ENCODE measurements at regions not wholly inside any gene's neighbourhood (a gene's known extent, or its start where the extent isn't known, plus 50 kb on each side); places are given as distances from the start of the nearest gene placed in this dataset.

- intact Hi-C loops (cut with DNase I; ENCODE audit: low total_unique reads): no loop called here
- TF ChIP-seq CTCF (IDR thresholded peaks at IDR 0.05) (no peak), POLR2A (IDR thresholded peaks at IDR 0.05) (no peak)
- DNase-seq: no peak
Observed at GRCh38 chr2:237192881-237193280, 107.2 kb downstream of the COPS8 start.

GRCh38 chr2:237193436-237193835 lies 107.7 kb downstream of the COPS8 start:
- H3K9me3 ChIP-seq: no peaks in the 10 kb centered on the region
- no peak for TF ChIP-seq CTCF (IDR thresholded peaks at IDR 0.05)
- TF ChIP-seq POLR2A (IDR thresholded peaks at IDR 0.05): no peak
- intact Hi-C loops (cut with DNase I; ENCODE audit: low total_unique reads): no loop called here
- no peak overlapping the region for H3K4me3 ChIP-seq
- H3K27ac ChIP-seq: no peak overlapping the region
- H3K27me3 ChIP-seq: no peaks in the 10 kb centered on the region
- no peaks in the 10 kb centered on the region for H3K36me3 ChIP-seq
- no peak for DNase-seq
- peaks cover 0 to under 1% of the 10 kb centered on the region in 2 donors for H3K4me1 ChIP-seq

More at GRCh38 chr2:237192881-237193280, 107.2 kb downstream of the COPS8 start:
- Histone ChIP-seq H3K4me1 (no peaks in the 10 kb centered on the region), H3K4me3 (no peak overlapping the region), H3K36me3 (no peaks in the 10 kb centered on the region), H3K27ac (peak overlapping the region in 1 of 2 donors; percentile 81), H3K27me3 (no peaks in the 10 kb centered on the region), H3K9me3 (no peaks in the 10 kb centered on the region)

GRCh38 chr2:237194081-237194480 lies 108.4 kb downstream of the COPS8 start:
- H3K36me3 ChIP-seq: no peaks in the 10 kb centered on the region
- H3K4me1 ChIP-seq: peaks cover 0 to 6% of the 10 kb centered on the region in 2 donors
- intact Hi-C loops (cut with DNase I; ENCODE audit: low total_unique reads): no loop called here
- TF ChIP-seq CTCF (IDR thresholded peaks at IDR 0.05) (no peak), POLR2A (IDR thresholded peaks at IDR 0.05) (no peak)
- H3K27me3 ChIP-seq: no peaks in the 10 kb centered on the region
- no peak for DNase-seq
- no peaks in the 10 kb centered on the region for H3K9me3 ChIP-seq
- H3K4me3 ChIP-seq: no peak overlapping the region
- peak overlapping the region in 1 of 2 donors; percentile 7 for H3K27ac ChIP-seq

- Histone ChIP-seq H3K9me3 (no peaks in the 10 kb centered on the region), H3K27ac (peak overlapping the region in 1 of 2 donors; percentile 7), H3K4me1 (peaks cover 0 to 10% of the 10 kb centered on the region in 2 donors), H3K36me3 (no peaks in the 10 kb centered on the region), H3K27me3 (no peaks in the 10 kb centered on the region), H3K4me3 (no peak overlapping the region)
- peak in 1 of 2 donors; percentile 12 for DNase-seq
- TF ChIP-seq CTCF (IDR thresholded peaks at IDR 0.05) (no peak), POLR2A (IDR thresholded peaks at IDR 0.05) (no peak)
- intact Hi-C loops (cut with DNase I; ENCODE audit: low total_unique reads): no loop called here
Observed at GRCh38 chr2:237194906-237195305, 109.2 kb downstream of the COPS8 start.

- Histone ChIP-seq H3K27ac (peak overlapping the region; percentile 43 to 61), H3K27me3 (no peaks in the 10 kb centered on the region), H3K4me1 (peaks cover 0 to 10% of the 10 kb centered on the region in 2 donors), H3K36me3 (no peaks in the 10 kb centered on the region), H3K9me3 (no peaks in the 10 kb centered on the region), H3K4me3 (no peak overlapping the region)
- DNase-seq: peak; percentile 60 to 65
- intact Hi-C loops (cut with DNase I; ENCODE audit: low total_unique reads): no loop called here
- no peak for TF ChIP-seq CTCF (IDR thresholded peaks at IDR 0.05)
- TF ChIP-seq POLR2A (IDR thresholded peaks at IDR 0.05): no peak
Observed at GRCh38 chr2:237195396-237196120, 109.9 kb downstream of the COPS8 start.

Data from uterus (tissue), 3 donors.